SK-N-SH (cell line): ENCODE measurements at regions not wholly inside any gene's neighbourhood (a gene's known extent, or its start where the extent isn't known, plus 50 kb on each side); places are given as distances from the start of the nearest gene placed in this dataset.

Experiments
- CTCF ChIA-PET: fragments of 300-600, 350-600 bp; formaldehyde crosslinking; extraction: SDS; loops from one replicate; lab custom pipeline; 2021; lab: Yijun Ruan, JAX
- POLR2A ChIA-PET: fragments of 350-600 bp; sonication (Branson Sonifier 250); formaldehyde crosslinking; extraction: SDS; loops from one replicate; lab custom pipeline; 2020; ENCODE audit warnings: antibody characterized with exemption, inconsistent platforms; lab: Yijun Ruan, JAX
- DNase-seq: peaks from one replicate; pipeline ENCODE4 v3.0.0; 2012
- H2AFZ ChIP-seq: fragments of 200-600 bp; sonication (generic); 2 replicates; pipeline ENCODE4 v1.8.1; 2016; ENCODE audit warnings: antibody characterized with exemption, mild to moderate bottlenecking, low read depth
- H3F3A ChIP-seq: fragments of 200-600 bp; sonication (generic); replicated peaks from 2 replicates; pipeline ENCODE3; 2016; ENCODE audit warnings: antibody characterized with exemption, mild to moderate bottlenecking; ENCODE audit not compliant: insufficient read depth
- H3K27ac ChIP-seq, 2 experiments: fragments of 200-500 bp in 1 of 2; fragments of 200-600 bp in 1 of 2; sonication (Bioruptor generic) in 1 of 2; sonication (generic), shearing (Covaris generic) in 1 of 2; 2 replicates each; pipeline versions ENCODE4 v1.5.1 to v1.6.1; 2014 to 2016; ENCODE audit warnings: low read depth in 2 of 2, inconsistent platforms in 1 of 2, low read length in 1 of 2, mild to moderate bottlenecking in 1 of 2, mixed read lengths in 1 of 2
- H3K27me3 ChIP-seq: fragments of 200-600 bp; sonication (generic), shearing (Covaris generic); 2 replicates; pipeline ENCODE4 v1.6.1; 2016; ENCODE audit warnings: mixed run types; ENCODE audit not compliant: insufficient read depth
- H3K36me3 ChIP-seq, 2 experiments: fragments of 200-500 bp in 1 of 2; fragments of 200-600 bp in 1 of 2; sonication (Bioruptor generic) in 1 of 2; sonication (generic) in 1 of 2; replicated peaks in 1 of 2; 2 replicates each; pipeline versions ENCODE3 to v1.5.1; 2014 to 2016; ENCODE audit warnings: low read length in 1 of 2, mild to moderate bottlenecking in 1 of 2; ENCODE audit not compliant: insufficient read depth in 2 of 2, control insufficient read depth in 1 of 2
- H3K4me1 ChIP-seq, 2 experiments: fragments of 200-500 bp in 1 of 2; fragments of 200-600 bp in 1 of 2; sonication (Bioruptor generic) in 1 of 2; sonication (generic), shearing (Covaris generic) in 1 of 2; 2 replicates each; pipeline versions ENCODE4 v1.5.1 to v1.6.1; 2014 to 2016; ENCODE audit warnings: low read depth in 1 of 2, low read length in 1 of 2, mixed run types in 1 of 2; ENCODE audit not compliant: insufficient read depth in 2 of 2, control insufficient read depth in 1 of 2
- H3K4me2 ChIP-seq: fragments of 200-600 bp; sonication (generic), shearing (Covaris generic); 2 replicates; pipeline ENCODE4 v1.6.1; 2017; ENCODE audit warnings: mixed run types
- H3K4me3 ChIP-seq, 2 experiments: fragments of 200-500 bp in 1 of 2; fragments of 200-600 bp in 1 of 2; sonication (Bioruptor generic) in 1 of 2; sonication (generic), shearing (Covaris generic) in 1 of 2; 2 replicates each; pipeline versions ENCODE4 v1.5.1 to v1.8.1; 2014 to 2016; ENCODE audit warnings: low read depth in 2 of 2, inconsistent platforms in 1 of 2, low read length in 1 of 2, mild to moderate bottlenecking in 1 of 2, mixed read lengths in 1 of 2, moderate library complexity in 1 of 2
- H3K79me2 ChIP-seq: fragments of 200-600 bp; sonication (generic); 2 replicates; pipeline ENCODE4 v1.8.1; 2017; ENCODE audit warnings: mild to moderate bottlenecking; ENCODE audit not compliant: insufficient read depth
- H3K9ac ChIP-seq: fragments of 200-600 bp; sonication (generic); 2 replicates; pipeline ENCODE4 v1.6.1; 2017; ENCODE audit warnings: mixed run types
- H3K9me2 ChIP-seq: fragments of 200-600 bp; sonication (generic); 2 replicates; pipeline ENCODE4 v1.6.1; 2017; ENCODE audit warnings: mixed run types
- H3K9me3 ChIP-seq: fragments of 200-600 bp; sonication (generic); 2 replicates; pipeline ENCODE4 v1.6.1; 2017; ENCODE audit warnings: mixed run types, mild to moderate bottlenecking, moderate library complexity
- H4K20me1 ChIP-seq: fragments of 200-600 bp; sonication (generic); 2 replicates; pipeline ENCODE4 v1.6.1; 2017; ENCODE audit warnings: mild to moderate bottlenecking, mixed run types; ENCODE audit not compliant: insufficient read depth
- CHD2 ChIP-seq: fragments of 150-350 bp; IDR thresholded peaks from 2 replicates; pipeline ENCODE4 v1.6.1; 2018; ENCODE audit warnings: low read length; ENCODE audit not compliant: partially characterized antibody
- EZH2phosphoT487 ChIP-seq: fragments of 200-600 bp; sonication (generic); IDR thresholded peaks from 2 replicates; pipeline ENCODE4 v1.6.1; 2017; ENCODE audit warnings: low read depth, mixed run types, mild to moderate bottlenecking, antibody characterized with exemption, moderate library complexity, borderline replicate concordance
- FOSL2 ChIP-seq: IDR thresholded peaks from 2 replicates; pipeline ENCODE4 v1.4.0; 2012; ENCODE audit warnings: low read depth, mild to moderate bottlenecking, moderate library complexity, borderline replicate concordance
- MEF2A ChIP-seq: IDR thresholded peaks from 2 replicates; pipeline ENCODE4 v1.4.0; 2012; ENCODE audit warnings: low read depth, borderline replicate concordance
- POLR2AphosphoS5 ChIP-seq: IDR thresholded peaks from 2 replicates; pipeline ENCODE4 v1.6.1; 2012; ENCODE audit warnings: low read depth, low read length
- RAD21 ChIP-seq: IDR thresholded peaks from 2 replicates; pipeline ENCODE4 v1.6.1; 2012; ENCODE audit warnings: mild to moderate bottlenecking, low read length
- RCOR1 ChIP-seq: fragments of 150-350 bp; IDR thresholded peaks from 2 replicates; pipeline ENCODE4 v1.6.1; 2017; ENCODE audit warnings: antibody characterized with exemption, low read length
- SMC3 ChIP-seq: IDR thresholded peaks from 2 replicates; pipeline ENCODE4 v1.6.1; 2012; ENCODE audit warnings: low read depth, low read length, improper control_type of control experiment
- TAF1 ChIP-seq: IDR thresholded peaks from 2 replicates; pipeline ENCODE4 v1.6.1; 2012; ENCODE audit warnings: low read depth, mild to moderate bottlenecking, low read length, moderate library complexity, borderline replicate concordance
- TEAD4 ChIP-seq: IDR thresholded peaks from 2 replicates; pipeline ENCODE4 v1.4.0; 2012; ENCODE audit warnings: mild to moderate bottlenecking, borderline replicate concordance; ENCODE audit not compliant: insufficient read depth
- WGBS: methylation state at CpG from one replicate; pipeline ENCODE4 v1.1.6; 2017; ENCODE audit warnings: low lambda C conversion rate; 5-methylcytosine and 5-hydroxymethylcytosine counted together
- TF ChIP-seq, protein P1 (sequence below): IDR thresholded peaks from 2 replicates; pipeline ENCODE4 v1.4.0; 2012; ENCODE audit warnings: low read depth, borderline replicate concordance
- TF ChIP-seq, protein P2 (sequence below): fragments of 150-350 bp; IDR thresholded peaks from 2 replicates; pipeline ENCODE4 v1.6.1; 2016; ENCODE audit warnings: mild to moderate bottlenecking, low read depth, low read length

DNA sequence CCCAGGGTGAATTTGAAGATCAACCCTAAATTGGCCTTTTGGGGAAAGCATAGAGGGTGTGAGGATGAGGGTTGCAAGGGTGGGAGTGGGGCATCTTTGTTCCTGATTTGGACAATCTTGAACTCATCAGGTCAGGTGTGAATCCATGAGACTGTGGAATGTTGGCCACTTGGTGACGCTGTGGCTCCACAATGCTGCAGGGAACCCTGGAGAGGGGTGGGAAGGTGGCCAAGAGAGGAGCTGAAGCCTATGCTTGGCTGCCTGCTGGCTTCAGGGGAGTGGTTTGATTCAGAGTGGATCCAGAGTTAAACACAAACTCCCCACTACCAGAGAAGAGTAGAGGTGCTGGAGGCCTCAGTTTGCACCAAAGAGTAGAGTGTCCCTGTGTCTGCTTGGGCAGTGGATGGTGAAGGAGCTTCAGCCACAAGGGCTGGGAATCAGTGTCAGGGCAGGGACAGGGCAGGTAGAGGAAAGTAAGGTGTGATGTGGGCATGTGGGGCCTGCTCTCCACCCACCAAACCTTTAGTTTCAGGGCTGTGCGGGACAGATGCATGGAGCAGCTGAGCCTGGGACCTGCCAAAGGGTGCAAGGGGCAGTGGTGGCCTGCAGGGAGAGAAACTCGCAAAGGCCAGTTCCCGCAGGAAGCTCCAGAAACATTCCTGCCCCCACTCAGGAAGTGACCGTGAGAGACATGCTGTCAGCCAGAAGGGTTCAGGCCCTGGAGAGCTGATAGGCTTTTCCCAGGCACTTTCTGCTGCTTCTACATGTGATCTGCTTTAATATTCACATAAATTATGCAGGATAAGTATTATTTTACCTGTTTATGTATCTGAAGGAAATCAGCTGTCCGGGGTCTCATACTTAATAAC is 81.0 kb upstream of the PRSS58 start (continued):
- TF ChIP-seq MEF2A = no peak
- TF ChIP-seq, protein P1, sequence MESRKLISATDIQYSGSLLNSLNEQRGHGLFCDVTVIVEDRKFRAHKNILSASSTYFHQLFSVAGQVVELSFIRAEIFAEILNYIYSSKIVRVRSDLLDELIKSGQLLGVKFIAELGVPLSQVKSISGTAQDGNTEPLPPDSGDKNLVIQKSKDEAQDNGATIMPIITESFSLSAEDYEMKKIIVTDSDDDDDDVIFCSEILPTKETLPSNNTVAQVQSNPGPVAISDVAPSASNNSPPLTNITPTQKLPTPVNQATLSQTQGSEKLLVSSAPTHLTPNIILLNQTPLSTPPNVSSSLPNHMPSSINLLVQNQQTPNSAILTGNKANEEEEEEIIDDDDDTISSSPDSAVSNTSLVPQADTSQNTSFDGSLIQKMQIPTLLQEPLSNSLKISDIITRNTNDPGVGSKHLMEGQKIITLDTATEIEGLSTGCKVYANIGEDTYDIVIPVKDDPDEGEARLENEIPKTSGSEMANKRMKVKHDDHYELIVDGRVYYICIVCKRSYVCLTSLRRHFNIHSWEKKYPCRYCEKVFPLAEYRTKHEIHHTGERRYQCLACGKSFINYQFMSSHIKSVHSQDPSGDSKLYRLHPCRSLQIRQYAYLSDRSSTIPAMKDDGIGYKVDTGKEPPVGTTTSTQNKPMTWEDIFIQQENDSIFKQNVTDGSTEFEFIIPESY = no peak
- no peak for TF ChIP-seq TEAD4
- no peak for TF ChIP-seq RCOR1
- 0 out of 2 replicates have a peak, but pooled peaks have one; percentile 8 for TF ChIP-seq RAD21

DNA sequence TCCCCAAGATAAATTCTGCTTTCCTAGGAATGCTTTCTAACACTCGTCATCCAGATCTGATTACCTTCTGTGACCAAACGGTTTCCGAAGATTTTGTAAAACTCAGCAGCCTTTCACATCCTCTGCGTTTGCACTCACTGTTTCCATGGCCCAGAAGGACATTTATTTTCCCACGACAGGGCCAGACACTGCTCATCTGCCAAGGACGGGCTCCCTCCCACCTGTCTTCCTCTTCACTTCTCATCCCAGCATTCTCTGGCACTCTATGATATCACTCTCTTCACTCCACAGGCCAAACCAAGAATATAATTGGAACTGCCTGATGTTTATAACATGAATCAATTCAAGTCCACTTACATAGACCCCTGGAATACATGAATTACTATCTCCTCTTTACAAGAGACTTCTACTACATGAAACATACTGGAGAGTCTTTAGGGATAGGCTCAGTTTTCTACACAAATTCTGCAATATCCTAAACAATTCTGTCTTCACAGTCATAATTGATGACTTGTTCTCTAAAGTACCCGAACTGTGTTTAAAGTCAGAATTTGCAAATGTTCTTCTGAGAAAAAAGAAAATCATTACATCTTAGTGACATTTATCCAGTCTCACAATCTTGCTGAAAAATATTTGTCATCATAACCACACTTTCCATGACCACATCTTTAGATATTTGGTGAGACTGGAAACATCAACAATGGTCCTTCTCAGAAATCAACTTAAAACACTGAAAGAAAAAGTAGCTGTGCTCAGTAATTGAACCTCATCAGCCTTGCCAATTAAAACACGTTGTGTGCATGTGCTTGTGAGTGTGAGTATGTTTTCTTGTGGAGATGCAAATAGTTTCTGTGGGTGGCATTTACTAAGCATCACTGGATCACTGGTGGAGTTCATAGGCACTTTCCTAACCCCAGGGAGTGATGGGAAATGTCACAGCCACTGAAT is 79.5 kb upstream of the PRSS58 start:
- ChIA-PET POLR2A (interaction anchor here (0.7 kb wide), 1 partner anchor 278 kb away, joined by 3 read pairs; no protein-coding TSS in a partner anchor), CTCF (interaction anchor here (0.8 kb wide), 1 partner anchor 51 kb away, joined by 3 read pairs; no protein-coding TSS in a partner anchor)
- H3K9ac ChIP-seq = no peak overlapping the region
- H3K27ac ChIP-seq = no peak overlapping the region
- no peaks in the 10 kb centered on the region for H3K9me3 ChIP-seq
- no peaks in the 10 kb centered on the region for H3K4me1 ChIP-seq
- no peaks in the 10 kb centered on the region for H3K79me2 ChIP-seq
- peaks cover 43% of the 10 kb centered on the region; the same call in 1 of the 2 replicates for H3K27me3 ChIP-seq
- H3K4me3 ChIP-seq = no peak overlapping the region
- H2AFZ ChIP-seq = no peak overlapping the region
- 3% methylated on average over 8 of the region's 8 CpGs for WGBS
- H3K4me2 ChIP-seq = no peak overlapping the region
- no peaks in the 10 kb centered on the region for H3K36me3 ChIP-seq
- no peak for DNase-seq
- TF ChIP-seq FOSL2 (no peak), SMC3 (no peak), CHD2 (no peak), TAF1 (no peak), EZH2phosphoT487 (no peak), POLR2AphosphoS5 (no peak)
- TF ChIP-seq, protein P2, sequence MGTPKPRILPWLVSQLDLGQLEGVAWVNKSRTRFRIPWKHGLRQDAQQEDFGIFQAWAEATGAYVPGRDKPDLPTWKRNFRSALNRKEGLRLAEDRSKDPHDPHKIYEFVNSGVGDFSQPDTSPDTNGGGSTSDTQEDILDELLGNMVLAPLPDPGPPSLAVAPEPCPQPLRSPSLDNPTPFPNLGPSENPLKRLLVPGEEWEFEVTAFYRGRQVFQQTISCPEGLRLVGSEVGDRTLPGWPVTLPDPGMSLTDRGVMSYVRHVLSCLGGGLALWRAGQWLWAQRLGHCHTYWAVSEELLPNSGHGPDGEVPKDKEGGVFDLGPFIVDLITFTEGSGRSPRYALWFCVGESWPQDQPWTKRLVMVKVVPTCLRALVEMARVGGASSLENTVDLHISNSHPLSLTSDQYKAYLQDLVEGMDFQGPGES = no peak
- H3K9me2 ChIP-seq = no peaks in the 10 kb centered on the region
- no peaks in the 10 kb centered on the region for H4K20me1 ChIP-seq
- no peaks in the 10 kb centered on the region for H3F3A ChIP-seq
